ENCODE measurements at regions not wholly inside any gene's neighbourhood (a gene's known extent, or its start where the extent isn't known, plus 50 kb on each side); places are given as distances from the start of the nearest gene placed in this dataset.
"Not testable (repeated sequence)": the region's sequence is repeated elsewhere in the genome, so short reads cannot be mapped to it uniquely, and the experiment has no call there.

- H3K36me3 Mint-ChIP-seq (ENCODE audit: insufficient read depth, unreplicated experiment) = no peaks in the 10 kb centered on the region
- no TSS peak for BruUV-seq (replicated peaks)
- H3K4me1 Mint-ChIP-seq (ENCODE audit: low read depth, unreplicated experiment) = peaks cover 17% of the 10 kb centered on the region
- TF ChIP-seq CTCF (IDR thresholded peaks at IDR 0.05; ENCODE audit: unreplicated experiment) = no peak
- CTCF ChIA-PET = no interaction called here
- no peak for DNase-seq
- H3K4me3 Mint-ChIP-seq (ENCODE audit: low read depth, unreplicated experiment) = no peak overlapping the region
- no peak overlapping the region for H3K27ac Mint-ChIP-seq (ENCODE audit: unreplicated experiment)
- intact Hi-C loops (cut with micrococcal nuclease; ENCODE audit: unreplicated experiment) = no loop called here
- no peaks in the 10 kb centered on the region for H3K27me3 Mint-ChIP-seq (ENCODE audit: unreplicated experiment)
- peaks cover 2% of the 10 kb centered on the region for H3K9me3 Mint-ChIP-seq (ENCODE audit: low read depth, unreplicated experiment)
These were observed 135.4 kb upstream of the EGLN3 start for GRCh38 chr14:34086223-34086757.

- BruUV-seq (replicated peaks) = no TSS peak
- CTCF ChIA-PET = no interaction called here
- H3K9me3 Mint-ChIP-seq (ENCODE audit: low read depth, unreplicated experiment) = peaks cover 2% of the 10 kb centered on the region
- H3K4me1 Mint-ChIP-seq (ENCODE audit: low read depth, unreplicated experiment) = peaks cover 23% of the 10 kb centered on the region
- no peak for DNase-seq
- intact Hi-C loops (cut with micrococcal nuclease; ENCODE audit: unreplicated experiment) = no loop called here
- no peak overlapping the region for H3K4me3 Mint-ChIP-seq (ENCODE audit: low read depth, unreplicated experiment)
- no peaks in the 10 kb centered on the region for H3K36me3 Mint-ChIP-seq (ENCODE audit: insufficient read depth, unreplicated experiment)
- no peaks in the 10 kb centered on the region for H3K27me3 Mint-ChIP-seq (ENCODE audit: unreplicated experiment)
- no peak for TF ChIP-seq CTCF (IDR thresholded peaks at IDR 0.05; ENCODE audit: unreplicated experiment)
- H3K27ac Mint-ChIP-seq (ENCODE audit: unreplicated experiment) = no peak overlapping the region
These were observed 134.8 kb upstream of the EGLN3 start for GRCh38 chr14:34085695-34086094.

GRCh38 chr14:34081576-34082136 is 130.8 kb upstream of the EGLN3 start:
- CTCF ChIA-PET = interaction anchor here (0.8 to 1.5 kb wide), 4 partner anchors 16 to 233 kb away, joined by 3 to 18 read pairs (median 3); no protein-coding TSS in a partner anchor
- H3K4me3 Mint-ChIP-seq (ENCODE audit: low read depth, unreplicated experiment) = peak overlapping the region; percentile 29
- peaks cover 27% of the 10 kb centered on the region for H3K4me1 Mint-ChIP-seq (ENCODE audit: low read depth, unreplicated experiment)
- BruUV-seq (replicated peaks) = no TSS peak
- no peaks in the 10 kb centered on the region for H3K27me3 Mint-ChIP-seq (ENCODE audit: unreplicated experiment)
- H3K36me3 Mint-ChIP-seq (ENCODE audit: insufficient read depth, unreplicated experiment) = no peaks in the 10 kb centered on the region
- no peaks in the 10 kb centered on the region for H3K9me3 Mint-ChIP-seq (ENCODE audit: low read depth, unreplicated experiment)
- intact Hi-C loops (cut with micrococcal nuclease; ENCODE audit: unreplicated experiment) = no loop called here
- DNase-seq = peak; percentile 42
- peak overlapping the region; percentile 47 for H3K27ac Mint-ChIP-seq (ENCODE audit: unreplicated experiment)
- no peak for TF ChIP-seq CTCF (IDR thresholded peaks at IDR 0.05; ENCODE audit: unreplicated experiment)

- intact Hi-C loops (cut with micrococcal nuclease; ENCODE audit: unreplicated experiment) = no loop called here
- peak overlapping the region; percentile 54 for H3K27ac Mint-ChIP-seq (ENCODE audit: unreplicated experiment)
- H3K27me3 Mint-ChIP-seq (ENCODE audit: unreplicated experiment) = no peaks in the 10 kb centered on the region
- H3K9me3 Mint-ChIP-seq (ENCODE audit: low read depth, unreplicated experiment) = no peaks in the 10 kb centered on the region
- no peak for DNase-seq
- H3K4me3 Mint-ChIP-seq (ENCODE audit: low read depth, unreplicated experiment) = peak overlapping the region; percentile 29
- BruUV-seq (replicated peaks) = no TSS peak
- CTCF ChIA-PET = interaction anchor here (0.8 to 1.5 kb wide), 4 partner anchors 17 to 232 kb away, joined by 3 to 18 read pairs (median 3); no protein-coding TSS in a partner anchor
- no peak for TF ChIP-seq CTCF (IDR thresholded peaks at IDR 0.05; ENCODE audit: unreplicated experiment)
- peaks cover 27% of the 10 kb centered on the region for H3K4me1 Mint-ChIP-seq (ENCODE audit: low read depth, unreplicated experiment)
- no peaks in the 10 kb centered on the region for H3K36me3 Mint-ChIP-seq (ENCODE audit: insufficient read depth, unreplicated experiment)
These were observed 130.3 kb upstream of the EGLN3 start for GRCh38 chr14:34081101-34081575.

GRCh38 chr14:34079643-34080042 is 128.8 kb upstream of the EGLN3 start:
- H3K27me3 Mint-ChIP-seq (ENCODE audit: unreplicated experiment); H3K27ac Mint-ChIP-seq (ENCODE audit: unreplicated experiment); DNase-seq; H3K4me3 Mint-ChIP-seq (ENCODE audit: low read depth, unreplicated experiment); BruUV-seq (replicated peaks); CTCF ChIA-PET; H3K9me3 Mint-ChIP-seq (ENCODE audit: low read depth, unreplicated experiment); H3K36me3 Mint-ChIP-seq (ENCODE audit: insufficient read depth, unreplicated experiment); intact Hi-C loops (cut with micrococcal nuclease; ENCODE audit: unreplicated experiment): not testable (repeated sequence)
- peaks cover 27% of the 10 kb centered on the region for H3K4me1 Mint-ChIP-seq (ENCODE audit: low read depth, unreplicated experiment)

Measured in Calu3 (cell line).